ENCODE measurements at regions not wholly inside any gene's neighbourhood (a gene's known extent, or its start where the extent isn't known, plus 50 kb on each side); places are given as distances from the start of the nearest gene placed in this dataset.
A peak's percentile ranks its signal among the peaks of the same experiment; 100 is the strongest.

DNA sequence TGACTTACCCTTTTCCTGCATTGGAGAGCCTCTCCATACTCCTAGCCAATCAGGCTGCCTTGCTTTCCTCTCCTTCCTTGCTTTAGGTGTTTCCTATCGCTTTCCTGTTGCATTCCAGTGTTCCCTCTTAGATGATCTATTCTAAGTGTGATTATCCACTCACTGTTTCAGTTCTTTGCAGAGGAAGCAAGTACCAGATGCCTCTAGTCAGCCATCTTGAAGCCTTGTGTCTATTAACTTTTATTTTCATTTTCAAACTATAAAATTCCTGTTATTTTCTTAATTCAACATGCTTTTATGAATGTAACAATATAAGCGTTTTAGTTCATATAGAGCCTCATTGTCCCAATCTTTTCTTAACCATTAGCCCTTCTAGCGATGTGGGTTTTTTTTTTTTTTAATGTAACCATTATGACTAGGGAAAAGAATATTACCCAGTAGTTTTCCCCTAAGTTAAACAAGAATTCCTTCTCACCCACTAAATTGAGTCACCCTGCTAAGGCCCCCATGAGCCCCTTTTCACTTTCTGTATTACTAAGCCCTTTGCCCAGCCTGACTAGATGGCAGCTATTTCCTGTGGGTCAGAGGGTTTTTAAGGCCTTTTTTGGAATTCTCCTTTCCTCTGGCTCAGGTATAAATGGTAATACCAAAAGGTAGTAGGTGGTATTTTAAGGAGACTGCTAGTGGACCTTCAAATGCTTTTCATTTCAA lies 229.4 kb upstream of the CTNNB1 start:
- ATAC-seq (no peak), DNase-seq (no peak)
- 96 to 100% (median 98%) methylated on average over 3 of the region's 3 CpGs for WGBS, 3 donors
- Histone ChIP-seq H3K9me3 (no peaks in the 10 kb centered on the region), H3K36me3 (ENCODE audit: insufficient read depth in 1 of 2, low read depth in 1 of 2) (no peaks in the 10 kb centered on the region), H3K4me1 (no peaks in the 10 kb centered on the region), H3K4me3 (no peak overlapping the region), H3K27me3 (ENCODE audit: insufficient read depth in 3 of 3, low read length in 2 of 3) (no peaks in the 10 kb centered on the region), H3K27ac (no peak overlapping the region)
- intact Hi-C loops (cut with DNase I) = loop anchor here in 1 of 2 donors (10.0 kb wide), 3 partner anchors 235 to 1385 kb away; no protein-coding TSS in a partner anchor
- TF ChIP-seq, protein P1, sequence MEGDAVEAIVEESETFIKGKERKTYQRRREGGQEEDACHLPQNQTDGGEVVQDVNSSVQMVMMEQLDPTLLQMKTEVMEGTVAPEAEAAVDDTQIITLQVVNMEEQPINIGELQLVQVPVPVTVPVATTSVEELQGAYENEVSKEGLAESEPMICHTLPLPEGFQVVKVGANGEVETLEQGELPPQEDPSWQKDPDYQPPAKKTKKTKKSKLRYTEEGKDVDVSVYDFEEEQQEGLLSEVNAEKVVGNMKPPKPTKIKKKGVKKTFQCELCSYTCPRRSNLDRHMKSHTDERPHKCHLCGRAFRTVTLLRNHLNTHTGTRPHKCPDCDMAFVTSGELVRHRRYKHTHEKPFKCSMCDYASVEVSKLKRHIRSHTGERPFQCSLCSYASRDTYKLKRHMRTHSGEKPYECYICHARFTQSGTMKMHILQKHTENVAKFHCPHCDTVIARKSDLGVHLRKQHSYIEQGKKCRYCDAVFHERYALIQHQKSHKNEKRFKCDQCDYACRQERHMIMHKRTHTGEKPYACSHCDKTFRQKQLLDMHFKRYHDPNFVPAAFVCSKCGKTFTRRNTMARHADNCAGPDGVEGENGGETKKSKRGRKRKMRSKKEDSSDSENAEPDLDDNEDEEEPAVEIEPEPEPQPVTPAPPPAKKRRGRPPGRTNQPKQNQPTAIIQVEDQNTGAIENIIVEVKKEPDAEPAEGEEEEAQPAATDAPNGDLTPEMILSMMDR (IDR thresholded peaks at IDR 0.05) = no peak

DNA sequence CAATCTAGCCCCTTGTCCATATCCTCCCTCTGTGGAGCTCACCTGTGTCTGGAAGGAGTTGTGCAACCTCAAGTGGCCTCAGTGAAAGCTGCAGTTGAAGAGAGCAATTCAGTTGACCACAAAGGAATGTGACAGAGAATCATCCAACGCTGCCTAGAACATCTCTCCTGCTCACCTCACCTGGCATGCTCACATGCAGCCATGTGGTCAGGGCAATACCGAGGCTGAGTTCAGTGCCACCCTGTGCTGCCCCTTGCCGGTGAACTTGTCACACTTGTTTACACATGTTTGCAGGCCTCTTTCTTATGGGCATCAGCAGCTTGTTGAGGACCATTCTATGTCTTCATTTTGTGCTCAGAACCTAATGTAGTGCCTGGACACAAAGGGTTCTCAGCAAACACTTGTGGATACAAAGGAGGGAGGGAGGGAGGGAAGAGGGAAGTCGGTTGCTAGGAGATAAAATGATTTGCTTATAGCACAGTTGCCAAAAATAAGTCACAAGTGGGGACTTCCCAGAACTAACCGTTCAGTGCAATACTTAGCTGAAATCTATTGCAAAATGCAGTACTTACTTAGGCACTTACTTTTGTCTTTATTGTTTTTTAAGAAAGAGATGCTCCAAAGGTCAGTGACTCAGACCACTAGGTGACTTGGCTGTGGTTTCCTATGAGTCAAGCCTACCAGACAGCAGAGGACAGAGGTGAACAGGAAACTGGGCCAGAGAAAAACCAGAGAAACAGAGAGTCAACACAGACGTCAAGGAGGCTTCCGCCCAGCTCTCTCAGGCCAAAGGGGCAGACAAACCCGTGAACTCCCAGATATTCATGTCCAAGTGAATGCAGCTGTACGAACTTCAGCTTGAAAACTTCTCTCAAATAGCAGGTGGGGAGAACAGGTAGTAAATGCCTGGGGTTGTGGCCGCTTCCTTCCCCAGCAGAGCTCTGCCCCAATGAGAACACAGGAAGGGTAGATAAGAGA lies 227.8 kb upstream of the CTNNB1 start:
- Histone ChIP-seq H3K4me3 (no peak overlapping the region), H3K27me3 (ENCODE audit: insufficient read depth in 3 of 3, low read length in 2 of 3) (no peaks in the 10 kb centered on the region), H3K36me3 (ENCODE audit: insufficient read depth in 1 of 2, low read depth in 1 of 2) (no peaks in the 10 kb centered on the region), H3K4me1 (no peaks in the 10 kb centered on the region), H3K27ac (peak overlapping the region; percentile 56), H3K9me3 (no peaks in the 10 kb centered on the region)
- TF ChIP-seq, protein P1 (IDR thresholded peaks at IDR 0.05) = no peak
- ATAC-seq = peak; percentile 65 to 90 (median 86)
- peak; percentile 68 to 70 for DNase-seq
- intact Hi-C loops (cut with DNase I) = loop anchor here in 1 of 2 donors (10.0 kb wide), 3 partner anchors 233 to 1387 kb away; no protein-coding TSS in a partner anchor
- whole genome bisulfite sequencing, 3 donors = 28 to 31% (median 30%) methylated on average over 10 of the region's 10 CpGs

DNA sequence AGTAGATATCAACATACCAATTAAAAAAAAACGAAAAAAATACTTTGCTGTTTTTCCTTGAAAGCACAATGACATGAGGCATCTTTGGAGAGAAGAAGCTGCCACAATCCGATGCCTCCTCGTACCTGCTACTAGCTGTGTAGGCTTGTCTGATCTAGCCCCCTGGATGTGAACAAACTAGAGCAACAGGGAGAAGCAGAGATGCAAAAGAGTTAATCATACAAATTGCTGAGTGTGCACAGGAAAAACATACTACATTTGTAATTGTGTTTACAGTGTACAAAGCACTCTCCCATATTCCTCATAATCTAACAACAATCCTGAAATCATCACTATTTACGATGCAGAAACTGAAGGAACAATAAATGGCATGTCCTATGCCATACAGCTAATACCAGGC lies 227.0 kb upstream of the CTNNB1 start:
- ATAC-seq (no peak), DNase-seq (no peak)
- Histone ChIP-seq H3K4me3 (no peak overlapping the region), H3K9me3 (no peaks in the 10 kb centered on the region), H3K36me3 (ENCODE audit: insufficient read depth in 1 of 2, low read depth in 1 of 2) (no peaks in the 10 kb centered on the region), H3K27ac (peak overlapping the region; percentile 56), H3K27me3 (ENCODE audit: insufficient read depth in 3 of 3, low read length in 2 of 3) (no peaks in the 10 kb centered on the region), H3K4me1 (no peaks in the 10 kb centered on the region)
- TF ChIP-seq, protein P1 (IDR thresholded peaks at IDR 0.05) = no peak
- 87 to 90% (median 87%) methylated on average over 4 of the region's 4 CpGs for WGBS, 3 donors
- intact Hi-C loops (cut with DNase I) = loop anchor here in 1 of 2 donors (10.0 kb wide), 3 partner anchors 232 to 1388 kb away; no protein-coding TSS in a partner anchor

DNA sequence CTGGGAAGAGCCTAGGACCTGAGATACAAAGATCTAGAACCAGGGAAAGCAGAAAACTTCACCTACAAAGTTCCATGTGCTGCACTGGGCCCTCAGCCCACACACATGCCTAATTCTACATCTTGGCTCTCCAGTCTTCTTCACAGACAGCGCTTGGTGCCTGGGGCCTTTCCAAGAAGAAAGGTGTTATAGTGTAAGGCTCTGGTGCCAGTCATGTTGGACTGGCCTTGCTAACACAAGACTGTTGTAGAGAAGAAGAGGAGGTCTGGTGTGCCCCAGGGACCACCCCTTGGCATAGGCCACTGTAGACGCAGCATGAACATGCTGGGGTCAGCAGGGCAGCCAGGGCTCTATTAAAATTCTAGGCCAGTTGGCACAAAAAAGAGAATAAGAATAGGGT lies 226.2 kb upstream of the CTNNB1 start:
- H3K27ac ChIP-seq = no peak overlapping the region
- ATAC-seq (no peak), DNase-seq (no peak)
- no peaks in the 10 kb centered on the region for H3K27me3 ChIP-seq (ENCODE audit: insufficient read depth in 3 of 3, low read length in 2 of 3)
- H3K4me3 ChIP-seq = no peak overlapping the region
- H3K4me1 ChIP-seq = no peaks in the 10 kb centered on the region
- TF ChIP-seq, protein P1 (IDR thresholded peaks at IDR 0.05) = no peak
- WGBS, 3 donors = 38 to 72% (median 45%) methylated on average over 2 of the region's 2 CpGs
- no peaks in the 10 kb centered on the region for H3K36me3 ChIP-seq (ENCODE audit: insufficient read depth in 1 of 2, low read depth in 1 of 2)
- intact Hi-C loops (cut with DNase I) = loop anchor here in 1 of 2 donors (10.0 kb wide), 3 partner anchors 232 to 1388 kb away; no protein-coding TSS in a partner anchor
- no peaks in the 10 kb centered on the region for H3K9me3 ChIP-seq
